HFF-Myc (cell line): ENCODE measurements at regions not wholly inside any gene's neighbourhood (a gene's known extent, or its start where the extent isn't known, plus 50 kb on each side); places are given as distances from the start of the nearest gene placed in this dataset.

Source experiments
- DNase-seq: peaks from one replicate; pipeline ENCODE4 v3.0.0-alpha.2; 2011; ENCODE audit warnings: low read depth; ENCODE audit errors: extremely low read depth
- H3K4me3 ChIP-seq: replicated peaks from 2 replicates; pipeline ENCODE4 v1.5.1; 2011; ENCODE audit warnings: low read depth, mild to moderate bottlenecking, control low read depth, low read length
- CTCF ChIP-seq: IDR thresholded peaks from 2 replicates; pipeline ENCODE4 v1.5.1; 2012; ENCODE audit warnings: mild to moderate bottlenecking, low read depth, low read length, control low read depth; ENCODE audit errors: missing control alignments

- no peak for DNase-seq
- TF ChIP-seq CTCF: no peak
Measured at GRCh38 chr9:30997291-30997690, 1387.2 kb upstream of the ACO1 start.

GRCh38 chr9:31005086-31005665 is 1379.3 kb upstream of the ACO1 start:
- TF ChIP-seq CTCF: no peak
- H3K4me3 ChIP-seq: no peak overlapping the region
- DNase-seq: no peak

More at GRCh38 chr9:30997291-30997690, 1387.2 kb upstream of the ACO1 start:
- no peak overlapping the region for H3K4me3 ChIP-seq

GRCh38 chr9:31013371-31013770 is 1371.1 kb upstream of the ACO1 start:
- TF ChIP-seq CTCF: no peak
- H3K4me3 ChIP-seq: no peak overlapping the region
- no peak for DNase-seq

GRCh38 chr9:31023847-31024246 is 1360.6 kb upstream of the ACO1 start:
- no peak for TF ChIP-seq CTCF
- H3K4me3 ChIP-seq: no peak overlapping the region
- no peak for DNase-seq

GRCh38 chr9:31027678-31028077 is 1356.8 kb upstream of the ACO1 start:
- no peak for TF ChIP-seq CTCF
- no peak overlapping the region for H3K4me3 ChIP-seq
- DNase-seq: no peak

- DNase-seq: no peak
- TF ChIP-seq CTCF: no peak
- no peak overlapping the region for H3K4me3 ChIP-seq
Measured at GRCh38 chr9:31028137-31028536, 1356.3 kb upstream of the ACO1 start.

- no peak for TF ChIP-seq CTCF
- no peak overlapping the region for H3K4me3 ChIP-seq
- no peak for DNase-seq
Measured at GRCh38 chr9:31030741-31031202, 1353.7 kb upstream of the ACO1 start.
